Right atrium auricular region (tissue), 2 donors: ENCODE measurements at regions not wholly inside any gene's neighbourhood (a gene's known extent, or its start where the extent isn't known, plus 50 kb on each side); places are given as distances from the start of the nearest gene placed in this dataset.

Source experiments
- DNase-seq: peaks from one replicate; pipeline ENCODE4 v3.0.0-alpha.2; 2019; ENCODE audit warnings: low spot score
- H3K27ac ChIP-seq, 2 donors: fragments of 200-600 bp; sonication (generic); 1 replicate in 1 of 2; 2 replicates in 1 of 2; pipeline ENCODE4 v1.5.1; 2016 to 2019
- H3K27me3 ChIP-seq, 2 donors: fragments of 200-600 bp; sonication (generic); one replicate each; pipeline versions ENCODE4 v1.5.1 to v1.6.0; 2017 to 2019
- H3K36me3 ChIP-seq: fragments of 200-600 bp; sonication (generic); one replicate; pipeline ENCODE4 v1.5.1; 2016
- H3K4me1 ChIP-seq, 2 donors: fragments of 200-600 bp; sonication (generic); one replicate each; pipeline versions ENCODE4 v1.5.1 to v1.6.0; 2017 to 2019
- H3K4me3 ChIP-seq, 2 donors: fragments of 200-600 bp; sonication (generic); 1 replicate in 1 of 2; 2 replicates in 1 of 2; pipeline ENCODE4 v1.5.1; 2017 to 2019; ENCODE audit warnings: mild to moderate bottlenecking in 1 of 2, moderate library complexity in 1 of 2
- H3K9me3 ChIP-seq, 2 donors: fragments of 200-600 bp; sonication (generic); one replicate each; pipeline ENCODE4 v1.5.1; 2019
- CTCF ChIP-seq, 2 donors: fragments of 200-600 bp; sonication (generic); IDR thresholded peaks; one replicate each; pipeline ENCODE4 v1.5.1; 2019; ENCODE audit warnings: antibody characterized with exemption in 2 of 2

GRCh38 chr7:47711776-47712175 is 129.9 kb upstream of the TNS3 start:
- Histone ChIP-seq H3K4me1 (no peaks in the 10 kb centered on the region), H3K4me3 (no peak overlapping the region), H3K9me3 (no peaks in the 10 kb centered on the region), H3K36me3 (no peaks in the 10 kb centered on the region), H3K27me3 (no peaks in the 10 kb centered on the region), H3K27ac (no peak overlapping the region)
- TF ChIP-seq CTCF (IDR thresholded peaks at IDR 0.05), result no peak
- DNase-seq, result no peak

- Histone ChIP-seq H3K4me1 (no peaks in the 10 kb centered on the region), H3K4me3 (no peak overlapping the region), H3K36me3 (no peaks in the 10 kb centered on the region), H3K9me3 (no peaks in the 10 kb centered on the region), H3K27ac (no peak overlapping the region), H3K27me3 (no peaks in the 10 kb centered on the region)
- no peak for DNase-seq
- no peak for TF ChIP-seq CTCF (IDR thresholded peaks at IDR 0.05)
These were observed 128.5 kb upstream of the TNS3 start for GRCh38 chr7:47710201-47710935.

GRCh38 chr7:47709451-47709850 is 127.5 kb upstream of the TNS3 start:
- Histone ChIP-seq H3K36me3 (no peaks in the 10 kb centered on the region), H3K4me1 (no peaks in the 10 kb centered on the region), H3K9me3 (no peaks in the 10 kb centered on the region), H3K27ac (no peak overlapping the region), H3K4me3 (no peak overlapping the region), H3K27me3 (no peaks in the 10 kb centered on the region)
- DNase-seq, result no peak
- no peak for TF ChIP-seq CTCF (IDR thresholded peaks at IDR 0.05)

GRCh38 chr7:47709051-47709450 is 127.1 kb upstream of the TNS3 start:
- no peaks in the 10 kb centered on the region for H3K27me3 ChIP-seq
- no peaks in the 10 kb centered on the region for H3K9me3 ChIP-seq
- no peak overlapping the region for H3K4me3 ChIP-seq
- DNase-seq, result no peak
- no peaks in the 10 kb centered on the region for H3K36me3 ChIP-seq
- TF ChIP-seq CTCF (IDR thresholded peaks at IDR 0.05), result no peak
- H3K4me1 ChIP-seq, result no peaks in the 10 kb centered on the region
- H3K27ac ChIP-seq, result no peak overlapping the region

- no peak for TF ChIP-seq CTCF (IDR thresholded peaks at IDR 0.05)
- Histone ChIP-seq H3K4me3 (no peak overlapping the region), H3K9me3 (no peaks in the 10 kb centered on the region), H3K27ac (no peak overlapping the region), H3K36me3 (no peaks in the 10 kb centered on the region), H3K4me1 (no peaks in the 10 kb centered on the region), H3K27me3 (no peaks in the 10 kb centered on the region)
- DNase-seq, result no peak
These were observed 125.7 kb upstream of the TNS3 start for GRCh38 chr7:47707583-47707982.

- no peak for DNase-seq
- no peak overlapping the region for H3K27ac ChIP-seq
- TF ChIP-seq CTCF (IDR thresholded peaks at IDR 0.05), result no peak
- no peaks in the 10 kb centered on the region for H3K36me3 ChIP-seq
- H3K27me3 ChIP-seq, result no peaks in the 10 kb centered on the region
- no peaks in the 10 kb centered on the region for H3K9me3 ChIP-seq
- H3K4me1 ChIP-seq, result no peaks in the 10 kb centered on the region
- H3K4me3 ChIP-seq, result no peak overlapping the region
These were observed 123.0 kb upstream of the TNS3 start for GRCh38 chr7:47704936-47705335.
